Activated CD8-positive, alpha-beta memory T cell treated with anti-CD3 and anti-CD28 coated beads, Interleukin-2, amount 50 U/mL, for 1 hour (primary cell): ENCODE measurements at regions not wholly inside any gene's neighbourhood (a gene's known extent, or its start where the extent isn't known, plus 50 kb on each side); places are given as distances from the start of the nearest gene placed in this dataset.
"Not testable (repeated sequence)": the region's sequence is repeated elsewhere in the genome, so short reads cannot be mapped to it uniquely, and the experiment has no call there.

Experiments
- DNase-seq: peaks from one replicate; pipeline ENCODE4 v3.0.0-alpha.2; 2020; ENCODE audit errors: extremely low read depth

DNA sequence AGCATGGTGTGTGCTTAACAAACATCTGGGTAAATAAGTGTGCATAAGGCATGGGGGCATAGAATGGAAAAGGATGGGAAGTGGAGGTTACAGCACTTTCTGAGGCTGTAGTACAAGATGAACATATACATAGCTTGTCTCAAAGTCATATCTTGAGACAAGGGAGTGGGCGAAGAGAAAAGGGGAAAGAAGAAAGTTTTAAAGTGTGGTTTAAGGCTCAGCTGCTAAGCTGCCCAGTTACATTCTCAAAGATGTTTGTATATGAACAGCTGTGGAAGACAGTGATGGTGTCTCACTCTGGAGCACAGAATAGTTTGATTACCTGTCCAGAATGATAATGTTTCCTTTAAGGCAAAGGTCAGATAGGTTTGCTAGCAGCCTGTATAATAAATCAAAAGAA is 61.9 kb upstream of the LANCL2 start:
- no peak for DNase-seq

GRCh38 chr7:55304018-55304762 is 60.9 kb upstream of the LANCL2 start:
- DNase-seq = no peak

GRCh38 chr7:55305135-55305534 is 60.0 kb upstream of the LANCL2 start:
- no peak for DNase-seq

DNA sequence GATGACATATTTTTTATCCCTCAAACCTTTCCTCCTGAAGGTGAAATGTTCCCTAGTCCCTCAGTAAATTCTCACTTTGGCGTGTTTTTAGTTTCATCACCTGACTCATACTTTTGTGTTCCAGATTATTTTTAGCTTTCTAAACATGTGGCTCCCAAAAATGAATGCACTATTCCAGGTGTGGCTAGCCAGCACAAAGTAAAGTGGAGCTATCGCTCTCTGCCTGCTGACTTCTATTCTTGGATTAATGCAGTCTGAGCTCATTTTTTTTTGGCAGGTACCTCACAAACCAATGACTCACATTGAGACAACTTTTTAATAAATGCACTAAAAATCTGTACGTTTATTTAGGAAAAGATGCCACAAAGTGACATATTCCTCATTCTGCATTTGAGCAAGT is 58.8 kb upstream of the LANCL2 start:
- no peak for DNase-seq

GRCh38 chr7:55307123-55307916 is 57.8 kb upstream of the LANCL2 start:
- DNase-seq = no peak

DNA sequence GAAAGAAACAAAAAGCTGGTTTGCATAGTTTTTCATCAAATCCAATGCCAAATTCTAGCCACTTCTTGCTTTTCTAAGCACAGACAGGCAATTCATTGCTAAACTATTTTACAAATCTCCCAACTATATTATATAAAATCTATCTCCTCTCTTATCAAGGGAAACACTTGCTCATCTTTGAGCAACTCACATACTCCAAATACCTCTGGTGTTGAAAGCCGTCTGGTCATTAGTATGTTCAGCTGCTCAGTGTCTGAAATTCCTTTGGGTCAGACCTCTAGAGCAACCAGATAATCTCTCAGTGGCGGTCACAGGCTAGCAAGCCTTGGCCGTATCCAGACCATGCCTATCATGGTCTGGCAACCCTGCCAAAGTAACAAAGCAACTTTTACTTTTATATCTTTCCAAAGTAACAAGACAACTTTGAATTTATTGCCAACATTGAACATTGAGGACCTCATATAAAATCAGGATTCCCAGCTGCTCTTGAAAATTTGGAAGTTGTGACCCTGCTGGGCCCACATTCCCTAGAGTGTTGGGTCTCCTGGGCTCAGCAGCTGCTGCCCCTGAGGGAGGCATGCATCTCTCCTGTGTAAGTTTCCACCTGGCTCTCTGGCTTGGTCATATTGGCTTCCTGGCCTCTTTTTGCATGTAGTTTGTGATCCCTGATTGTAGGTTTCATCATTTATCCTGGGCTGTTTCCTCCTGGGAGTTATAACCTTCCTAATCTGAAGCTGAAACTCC is 56.8 kb upstream of the LANCL2 start:
- no peak for DNase-seq

- peak; percentile 9 for DNase-seq
These were observed 55.8 kb upstream of the LANCL2 start for GRCh38 chr7:55309040-55309991.

DNA sequence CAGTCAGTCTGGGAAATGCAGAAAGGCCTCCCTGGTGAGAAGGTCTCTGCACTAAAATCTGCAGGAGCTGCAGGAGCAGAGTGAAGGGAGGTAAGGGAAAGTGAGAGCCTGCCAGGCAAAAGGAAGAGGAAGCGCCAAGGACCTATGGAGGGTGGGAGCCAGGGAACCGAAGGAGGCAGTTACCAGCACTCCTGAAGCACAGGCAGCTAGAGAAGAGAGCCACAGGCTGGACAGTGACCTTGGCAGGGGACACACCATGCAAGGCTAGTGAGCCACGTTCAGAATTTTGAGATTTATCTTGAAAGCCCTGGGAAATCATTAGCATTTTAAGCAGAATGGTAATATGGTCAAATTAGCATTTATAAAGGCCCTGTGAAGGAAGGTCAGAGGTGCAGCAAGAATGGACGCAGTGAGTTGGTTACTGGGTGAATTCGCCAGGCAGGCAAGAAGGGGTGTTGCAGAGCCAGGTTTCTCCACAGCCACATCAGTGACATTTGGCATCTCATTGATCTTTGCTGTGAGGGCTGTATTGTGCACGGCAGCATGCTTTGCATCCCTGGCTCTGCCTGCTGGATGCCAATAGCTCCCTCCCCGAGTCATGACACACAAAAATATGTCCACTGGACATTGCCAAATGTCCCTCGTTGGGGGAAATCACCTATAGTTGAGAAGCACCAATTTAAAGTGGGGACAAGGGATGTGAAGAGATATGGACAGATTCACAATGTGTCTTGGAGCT is 54.7 kb upstream of the LANCL2 start:
- DNase-seq = no peak

DNA sequence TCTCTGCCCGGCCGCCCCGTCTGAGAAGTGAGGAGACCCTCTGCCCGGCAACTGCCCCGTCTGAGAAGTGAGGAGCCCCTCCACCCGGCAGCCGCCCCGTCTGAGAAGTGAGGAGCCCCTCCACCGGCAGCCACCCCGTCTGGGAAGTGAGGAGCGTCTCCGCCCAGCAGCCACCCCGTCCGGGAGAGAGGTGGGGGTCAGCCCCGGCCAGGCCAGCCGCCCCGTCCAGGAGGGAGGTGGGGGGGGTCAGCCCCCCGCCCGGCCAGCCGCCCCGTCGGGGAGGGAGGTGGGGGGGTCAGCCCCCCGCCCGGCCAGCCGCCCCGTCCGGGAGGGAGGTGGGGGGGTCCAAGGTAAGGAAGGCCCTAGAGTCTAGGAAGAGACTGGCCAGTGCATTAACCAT is 53.2 kb upstream of the LANCL2 start:
- not testable (repeated sequence) for DNase-seq

DNA sequence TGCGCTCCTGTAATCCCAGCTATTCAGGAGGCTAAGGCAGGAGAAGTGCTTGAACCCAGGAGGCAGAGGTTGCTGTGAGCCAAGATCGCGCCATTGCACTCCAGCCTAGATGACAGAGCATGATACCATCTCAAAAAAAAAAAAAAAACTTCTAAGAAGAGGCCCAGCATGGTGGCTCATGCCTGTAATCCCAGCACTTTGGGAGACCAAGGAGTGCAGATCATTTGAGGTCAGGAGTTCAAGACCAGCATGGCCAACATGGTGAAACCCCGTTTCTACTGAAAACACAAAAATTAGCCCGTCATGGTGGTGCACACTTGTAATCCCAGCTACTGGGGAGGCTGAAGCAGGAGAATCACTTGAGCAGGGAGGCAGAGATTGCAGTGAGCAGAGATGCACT is 51.5 kb upstream of the LANCL2 start:
- not testable (repeated sequence) for DNase-seq

GRCh38 chr7:55314967-55315366 is 50.2 kb upstream of the LANCL2 start:
- DNase-seq = no peak
